GM19395 (cell line): ENCODE measurements at regions not wholly inside any gene's neighbourhood (a gene's known extent, or its start where the extent isn't known, plus 50 kb on each side); places are given as distances from the start of the nearest gene placed in this dataset.
A peak's percentile ranks its signal among the peaks of the same experiment; 100 is the strongest.

Source experiments
- ATAC-seq: cut with Tn5 transposase; IDR thresholded peaks from one replicate; pipeline ENCODE4 v1.9.1; 2021; ENCODE audit warnings: mild to moderate bottlenecking, moderate library complexity; ENCODE audit not compliant: unreplicated experiment

DNA sequence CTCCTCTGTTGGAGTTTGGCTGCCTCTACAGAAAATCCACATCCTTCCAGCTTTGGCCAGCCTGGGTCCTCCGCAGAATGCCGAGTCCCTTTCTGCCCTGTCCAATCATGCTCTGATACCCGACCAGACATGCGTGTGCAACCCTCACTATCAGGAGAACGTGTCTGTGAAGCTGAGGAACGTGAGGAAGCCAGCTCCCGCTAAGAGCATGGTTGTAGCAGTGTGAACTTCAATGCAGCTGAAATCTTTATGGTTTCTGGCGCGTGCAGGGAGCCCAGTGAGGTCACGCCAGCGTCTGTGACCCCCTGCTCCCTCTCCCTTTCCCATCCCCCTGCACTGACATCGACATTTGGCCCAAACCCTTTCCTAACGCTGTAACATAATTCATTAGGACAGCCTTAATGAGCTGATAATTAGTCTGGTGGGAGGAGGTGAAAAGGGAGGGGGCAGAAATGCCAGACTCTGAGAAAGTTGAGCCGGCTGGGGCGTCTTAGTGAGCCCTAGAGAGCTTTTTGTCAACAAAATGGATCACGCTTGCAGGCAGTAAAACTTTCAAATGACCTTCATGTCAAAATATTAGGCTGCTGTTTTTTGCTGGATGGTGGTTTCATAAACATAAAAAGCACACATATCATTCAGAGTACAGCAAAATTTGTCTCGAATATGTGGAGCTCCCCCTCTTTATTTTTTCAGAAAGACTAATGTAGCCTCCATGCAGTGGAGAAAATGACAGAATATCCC lies 423.3 kb downstream of the QKI start:
- no peak for ATAC-seq

- no peak for ATAC-seq
Measured at GRCh38 chr6:163836876-163837690, 422.6 kb downstream of the QKI start.

GRCh38 chr6:163835439-163836171 lies 421.1 kb downstream of the QKI start:
- no peak for ATAC-seq

DNA sequence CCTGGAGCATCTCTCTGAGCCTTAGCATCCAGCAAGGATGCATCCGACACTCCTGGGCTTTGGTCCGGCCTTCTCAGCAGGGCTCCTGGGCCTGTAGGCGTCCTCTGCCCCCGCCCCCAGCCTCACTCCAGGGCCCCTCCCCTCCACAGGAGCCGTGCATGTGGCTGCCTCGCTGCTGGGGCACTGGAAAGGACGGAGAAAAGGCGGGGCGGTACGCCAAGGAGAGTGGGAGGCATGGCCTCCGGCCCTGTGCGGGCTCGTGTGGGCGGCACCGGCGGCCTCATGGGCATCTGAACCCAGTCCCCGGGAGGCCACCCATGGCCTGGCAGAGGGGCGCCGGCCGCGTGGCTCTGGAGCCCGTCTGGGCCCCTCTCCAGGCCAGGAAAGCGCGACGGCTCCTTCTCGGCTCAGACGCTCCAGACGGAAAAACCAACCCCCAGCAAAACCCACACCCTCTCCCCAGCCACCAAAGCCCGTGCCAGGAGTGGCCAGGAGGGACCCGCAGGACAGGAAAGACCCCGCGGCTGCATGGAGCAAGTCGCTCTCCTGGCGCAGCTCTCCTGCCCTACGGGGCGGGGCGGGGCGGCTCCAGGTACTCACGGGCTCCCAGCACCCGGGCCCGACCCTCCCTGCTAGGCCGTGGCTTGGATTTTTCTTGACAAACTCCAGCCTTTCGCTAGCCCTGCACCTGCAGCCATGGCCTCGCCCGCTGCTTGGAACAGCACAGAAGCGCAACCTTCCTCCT lies 419.9 kb downstream of the QKI start:
- ATAC-seq: no peak

- ATAC-seq: no peak
Measured at GRCh38 chr6:163831736-163832135, 417.2 kb downstream of the QKI start.

DNA sequence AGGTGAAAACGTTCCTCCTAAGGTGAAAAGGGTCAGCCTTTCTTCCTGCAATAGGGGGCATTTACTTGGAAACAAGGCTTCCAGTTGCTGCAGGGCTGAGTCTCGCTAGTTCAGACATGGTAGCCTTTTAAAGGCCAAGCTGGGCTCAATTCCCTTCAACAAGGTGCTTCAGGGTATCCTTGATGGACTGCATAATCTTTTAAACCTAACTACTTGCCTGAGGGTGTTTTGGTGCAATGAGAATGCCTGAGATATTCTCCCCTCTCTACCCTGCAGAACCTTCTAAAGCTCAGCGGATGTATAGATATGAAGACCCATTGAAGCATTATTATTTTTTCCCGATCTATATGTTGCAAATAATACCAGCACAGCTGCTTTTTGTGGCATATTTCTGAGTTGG lies 416.1 kb downstream of the QKI start:
- ATAC-seq: no peak

GRCh38 chr6:163828038-163828795 lies 413.7 kb downstream of the QKI start:
- ATAC-seq: no peak

DNA sequence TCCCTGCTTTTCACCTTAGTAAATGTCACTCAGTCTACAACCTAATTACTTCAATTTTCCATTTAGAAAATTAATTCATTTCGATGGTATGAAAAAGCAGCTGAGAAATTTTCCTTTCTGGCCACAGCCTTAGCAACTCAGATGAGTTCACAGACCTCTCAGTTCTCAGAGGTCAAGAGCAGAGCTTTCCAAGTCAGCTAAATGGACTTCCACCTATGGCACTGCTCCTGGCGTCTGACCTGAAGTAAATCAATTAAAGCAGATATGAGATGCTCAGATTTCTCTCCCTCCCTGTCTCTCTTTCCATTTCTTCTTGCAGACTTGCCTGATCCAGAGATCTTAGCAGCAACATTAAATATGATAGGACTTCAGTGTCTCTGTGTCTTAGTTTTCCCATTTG lies 412.6 kb downstream of the QKI start:
- no peak for ATAC-seq

- no peak for ATAC-seq
Measured at GRCh38 chr6:163826629-163827028, 412.1 kb downstream of the QKI start.

GRCh38 chr6:163825033-163825432 lies 410.5 kb downstream of the QKI start:
- no peak for ATAC-seq

GRCh38 chr6:163823577-163823976 lies 409.1 kb downstream of the QKI start:
- ATAC-seq: no peak

GRCh38 chr6:163820745-163821458 lies 406.4 kb downstream of the QKI start:
- ATAC-seq: no peak

DNA sequence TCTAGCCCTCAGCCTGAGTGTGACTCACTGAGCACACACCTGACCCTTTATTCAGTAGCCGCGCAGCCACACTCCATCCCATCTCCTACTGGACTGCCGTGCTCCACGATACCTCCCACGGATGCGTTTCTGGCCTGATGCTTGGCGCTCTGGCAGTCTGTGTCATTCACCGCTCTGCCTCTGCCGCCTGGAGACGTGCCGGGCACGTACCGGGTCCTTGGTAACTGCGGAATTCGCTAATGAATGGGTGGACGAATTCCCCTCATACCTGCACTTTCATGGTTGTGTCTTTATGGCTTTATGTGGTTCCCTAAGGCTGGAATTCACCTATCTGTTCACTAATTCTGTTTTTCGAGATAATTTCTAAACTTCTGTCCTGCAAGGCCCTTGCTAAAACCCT lies 405.7 kb downstream of the QKI start:
- no peak for ATAC-seq

GRCh38 chr6:163818719-163819118 lies 404.2 kb downstream of the QKI start:
- ATAC-seq: no peak

- ATAC-seq: no peak
Measured at GRCh38 chr6:163816441-163816840, 401.9 kb downstream of the QKI start.

DNA sequence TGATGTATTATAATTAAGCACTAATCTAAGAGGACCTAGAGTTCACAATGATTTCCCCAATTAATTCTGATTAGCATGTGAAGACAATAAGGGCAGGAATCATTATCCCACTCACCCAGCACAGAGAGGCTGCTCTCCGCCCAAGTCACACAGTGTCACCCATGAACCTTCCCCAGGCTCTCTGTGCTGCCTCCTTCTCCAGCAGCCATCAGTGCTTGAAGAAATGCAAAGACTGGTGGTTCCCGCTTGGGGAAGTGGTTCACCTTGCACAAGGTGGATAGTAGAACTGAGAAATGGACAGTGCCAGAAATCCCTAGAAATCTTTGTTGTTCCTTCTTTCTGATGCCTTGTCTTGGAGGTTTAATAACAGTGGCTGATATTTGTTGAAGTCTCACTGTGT lies 401.3 kb downstream of the QKI start:
- no peak for ATAC-seq

DNA sequence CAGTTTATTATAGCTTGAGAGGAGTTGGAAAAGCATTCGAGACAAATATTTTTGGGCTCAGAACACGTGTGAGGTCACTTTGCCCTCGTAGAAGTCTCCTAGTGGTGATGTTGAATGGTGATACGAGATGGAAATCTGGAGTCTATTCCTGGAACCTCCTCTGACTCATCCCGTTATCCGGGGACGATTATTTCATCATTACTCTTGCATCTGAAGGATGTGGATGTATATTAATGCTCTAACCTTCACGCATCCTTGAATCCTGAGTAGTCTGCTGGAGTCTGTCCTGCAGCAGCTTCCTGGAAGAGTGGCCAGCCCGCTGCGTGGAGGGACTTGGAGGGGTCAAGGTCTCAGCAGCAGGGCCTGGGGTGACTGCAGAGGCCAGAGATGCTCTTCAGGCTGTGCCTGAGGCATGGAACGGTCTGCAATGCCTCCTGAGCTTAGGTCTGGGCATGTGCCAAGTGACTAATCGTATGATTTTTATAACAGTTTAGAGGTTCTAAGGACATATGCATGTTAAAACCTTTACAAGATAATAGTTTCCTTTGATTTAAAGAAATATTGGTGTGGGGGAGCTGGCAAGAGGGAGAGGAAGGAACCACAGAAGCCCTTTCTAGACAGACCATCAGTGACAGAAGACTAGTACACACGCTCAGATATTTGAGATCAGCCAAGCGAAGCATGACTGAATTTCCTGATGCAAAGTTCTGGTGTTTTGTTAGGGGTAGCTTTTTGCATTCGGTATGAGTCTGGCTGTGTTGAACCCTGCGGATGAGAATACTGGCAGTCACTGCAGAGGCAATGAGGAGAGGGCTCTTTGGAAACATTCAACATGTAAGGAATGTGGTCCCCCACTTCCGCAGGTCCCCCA lies 400.2 kb downstream of the QKI start:
- no peak for ATAC-seq

DNA sequence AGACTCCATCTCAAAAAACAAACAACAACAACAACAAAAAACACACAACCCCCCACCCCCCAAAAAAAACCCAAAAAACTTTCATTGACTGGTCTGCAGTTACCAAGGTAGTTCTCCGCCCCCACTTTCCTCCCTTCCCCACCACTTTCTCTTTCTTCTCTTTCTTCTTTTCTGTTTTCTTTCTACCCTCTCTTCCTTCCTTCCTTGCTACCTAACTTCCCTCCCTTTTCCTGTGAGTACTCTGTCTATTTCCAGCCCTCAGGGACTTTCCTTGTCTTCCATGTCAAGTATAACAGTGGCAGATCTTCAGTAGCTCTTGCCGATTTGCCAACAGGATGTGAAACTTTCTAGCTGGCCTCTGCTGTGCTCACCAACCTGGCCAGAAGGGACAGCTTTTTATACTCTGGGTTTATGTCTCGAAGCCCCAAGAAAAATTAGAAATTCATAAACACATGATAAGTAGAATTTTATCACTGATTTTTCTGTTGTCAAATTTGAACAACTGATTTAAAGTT lies 399.5 kb downstream of the QKI start:
- peak; percentile 50 for ATAC-seq
